ENCODE measurements at regions not wholly inside any gene's neighbourhood (a gene's known extent, or its start where the extent isn't known, plus 50 kb on each side); places are given as distances from the start of the nearest gene placed in this dataset.

GRCh38 chr9:31606678-31607077 lies 777.8 kb upstream of the ACO1 start:
- in situ Hi-C loops (cut with MboI; ENCODE audit: low pct_unique_long_range_greater_than_20kb, low sequenced_read_pairs), result no loop called here
- DNase-seq, result no peak

- no peak for DNase-seq
- in situ Hi-C loops (cut with MboI; ENCODE audit: low pct_unique_long_range_greater_than_20kb, low sequenced_read_pairs), result no loop called here
Observed at GRCh38 chr9:31608416-31608815, 776.0 kb upstream of the ACO1 start.

GRCh38 chr9:31608881-31609280 lies 775.6 kb upstream of the ACO1 start:
- in situ Hi-C loops (cut with MboI; ENCODE audit: low pct_unique_long_range_greater_than_20kb, low sequenced_read_pairs), result no loop called here
- DNase-seq, result no peak

- in situ Hi-C loops (cut with MboI; ENCODE audit: low pct_unique_long_range_greater_than_20kb, low sequenced_read_pairs), result no loop called here
- no peak for DNase-seq
Observed at GRCh38 chr9:31612336-31613030, 772.0 kb upstream of the ACO1 start.

- no peak for DNase-seq
- in situ Hi-C loops (cut with MboI; ENCODE audit: low pct_unique_long_range_greater_than_20kb, low sequenced_read_pairs), result no loop called here
Observed at GRCh38 chr9:31615966-31616365, 768.5 kb upstream of the ACO1 start.

- no peak for DNase-seq
- in situ Hi-C loops (cut with MboI; ENCODE audit: low pct_unique_long_range_greater_than_20kb, low sequenced_read_pairs), result no loop called here
Observed at GRCh38 chr9:31623511-31623910, 760.9 kb upstream of the ACO1 start.

GRCh38 chr9:31629292-31629691 lies 755.2 kb upstream of the ACO1 start:
- in situ Hi-C loops (cut with MboI; ENCODE audit: low pct_unique_long_range_greater_than_20kb, low sequenced_read_pairs), result no loop called here
- no peak for DNase-seq

- in situ Hi-C loops (cut with MboI; ENCODE audit: low pct_unique_long_range_greater_than_20kb, low sequenced_read_pairs), result no loop called here
- DNase-seq, result no peak
Observed at GRCh38 chr9:31637265-31637664, 747.2 kb upstream of the ACO1 start.

GRCh38 chr9:31637861-31638260 lies 746.6 kb upstream of the ACO1 start:
- no peak for DNase-seq
- in situ Hi-C loops (cut with MboI; ENCODE audit: low pct_unique_long_range_greater_than_20kb, low sequenced_read_pairs), result no loop called here

GRCh38 chr9:31639451-31639850 lies 745.0 kb upstream of the ACO1 start:
- DNase-seq, result no peak
- in situ Hi-C loops (cut with MboI; ENCODE audit: low pct_unique_long_range_greater_than_20kb, low sequenced_read_pairs), result no loop called here

GRCh38 chr9:31669311-31669710 lies 715.1 kb upstream of the ACO1 start:
- in situ Hi-C loops (cut with MboI; ENCODE audit: low pct_unique_long_range_greater_than_20kb, low sequenced_read_pairs), result no loop called here
- no peak for DNase-seq

GRCh38 chr9:31671011-31671410 lies 713.4 kb upstream of the ACO1 start:
- in situ Hi-C loops (cut with MboI; ENCODE audit: low pct_unique_long_range_greater_than_20kb, low sequenced_read_pairs), result no loop called here
- DNase-seq, result no peak

GRCh38 chr9:31674264-31674663 lies 710.2 kb upstream of the ACO1 start:
- in situ Hi-C loops (cut with MboI; ENCODE audit: low pct_unique_long_range_greater_than_20kb, low sequenced_read_pairs), result no loop called here

GRCh38 chr9:31677415-31677814 lies 707.0 kb upstream of the ACO1 start:
- DNase-seq, result no peak
- in situ Hi-C loops (cut with MboI; ENCODE audit: low pct_unique_long_range_greater_than_20kb, low sequenced_read_pairs), result no loop called here

More at GRCh38 chr9:31674264-31674663, 710.2 kb upstream of the ACO1 start:
- no peak for DNase-seq

GRCh38 chr9:31677877-31678276 lies 706.6 kb upstream of the ACO1 start:
- in situ Hi-C loops (cut with MboI; ENCODE audit: low pct_unique_long_range_greater_than_20kb, low sequenced_read_pairs), result no loop called here
- DNase-seq, result no peak

- no peak for DNase-seq
Observed at GRCh38 chr9:31683116-31683515, 701.3 kb upstream of the ACO1 start.

GRCh38 chr9:31697956-31698355 lies 686.5 kb upstream of the ACO1 start:
- in situ Hi-C loops (cut with MboI; ENCODE audit: low pct_unique_long_range_greater_than_20kb, low sequenced_read_pairs), result no loop called here
- DNase-seq, result no peak

More at GRCh38 chr9:31683116-31683515, 701.3 kb upstream of the ACO1 start:
- in situ Hi-C loops (cut with MboI; ENCODE audit: low pct_unique_long_range_greater_than_20kb, low sequenced_read_pairs), result no loop called here

- DNase-seq, result no peak
- in situ Hi-C loops (cut with MboI; ENCODE audit: low pct_unique_long_range_greater_than_20kb, low sequenced_read_pairs), result no loop called here
Observed at GRCh38 chr9:31699836-31700235, 684.6 kb upstream of the ACO1 start.

- no peak for DNase-seq
- in situ Hi-C loops (cut with MboI; ENCODE audit: low pct_unique_long_range_greater_than_20kb, low sequenced_read_pairs), result no loop called here
Observed at GRCh38 chr9:31700252-31701045, 684.0 kb upstream of the ACO1 start.

GRCh38 chr9:31702957-31703356 lies 681.5 kb upstream of the ACO1 start:
- no peak for DNase-seq
- in situ Hi-C loops (cut with MboI; ENCODE audit: low pct_unique_long_range_greater_than_20kb, low sequenced_read_pairs), result no loop called here

GRCh38 chr9:31715250-31715649 lies 669.2 kb upstream of the ACO1 start:
- DNase-seq, result no peak
- in situ Hi-C loops (cut with MboI; ENCODE audit: low pct_unique_long_range_greater_than_20kb, low sequenced_read_pairs), result no loop called here
